H1 (cell line): ENCODE measurements at regions not wholly inside any gene's neighbourhood (a gene's known extent, or its start where the extent isn't known, plus 50 kb on each side); places are given as distances from the start of the nearest gene placed in this dataset.

Experiments used
- EP300 ChIP-seq, 2 experiments: IDR thresholded peaks; 1 replicate in 1 of 2; 2 replicates in 1 of 2; pipeline ENCODE4 v1.6.1; 2011 to 2012; ENCODE audit warnings: low read depth in 2 of 2, low read length in 2 of 2, mild to moderate bottlenecking in 2 of 2, borderline replicate concordance in 1 of 2, inconsistent platforms in 1 of 2, moderate library complexity in 1 of 2
- SIN3A ChIP-seq, 2 experiments: IDR thresholded peaks in 1 of 2; conservative IDR thresholded peaks in 1 of 2; 2 replicates each; pipeline ENCODE4 v1.6.1; 2011 to 2012; ENCODE audit warnings: low read length in 2 of 2, improper control_type of control experiment in 1 of 2, low read depth in 1 of 2, mild to moderate bottlenecking in 1 of 2

DNA sequence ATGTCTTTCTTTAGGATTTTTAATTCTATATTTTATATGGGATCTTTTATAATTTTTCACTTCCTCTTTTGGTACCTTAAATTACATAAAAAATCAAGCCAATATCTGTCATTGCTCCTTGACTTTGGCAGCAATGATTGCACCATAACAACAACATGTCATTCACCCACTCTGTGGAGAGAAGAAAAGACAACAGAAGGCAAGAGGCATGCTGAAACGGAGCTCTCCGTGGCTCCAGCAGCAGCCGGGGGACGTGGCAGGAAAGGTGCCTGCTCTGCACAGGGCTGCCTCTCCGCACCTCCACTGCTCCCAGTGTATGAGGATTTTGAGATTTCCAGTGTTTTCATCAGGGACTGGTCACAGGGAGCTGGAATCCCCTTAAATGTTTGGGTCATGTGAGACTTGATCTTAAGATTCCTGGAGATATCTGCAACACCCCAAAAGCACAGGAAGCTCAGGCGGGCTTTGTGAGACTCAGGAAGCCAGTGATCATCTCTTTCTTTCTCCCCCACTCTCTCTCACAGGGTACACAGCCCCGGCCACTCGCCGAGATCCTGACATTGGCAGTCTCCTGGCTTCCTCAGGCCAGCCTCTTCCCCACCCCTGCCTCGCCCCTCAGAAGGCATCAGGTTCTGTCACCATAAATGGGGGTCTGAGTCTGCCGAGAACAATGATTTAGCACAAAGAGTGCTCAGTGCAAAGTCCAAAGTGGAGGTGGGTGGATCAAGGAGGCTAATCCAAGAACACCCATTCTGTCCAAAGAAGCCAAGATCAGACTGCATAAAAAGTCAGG, 74.6 kb downstream of the ACTL7B start (continued):
- TF ChIP-seq EP300 (IDR thresholded peaks at IDR 0.05; ENCODE audit: borderline replicate concordance in 1 of 2, low read depth in 2 of 2, low read length in 2 of 2) = no peak
- TF ChIP-seq SIN3A (conservative IDR thresholded peaks at IDR 0.05 in 1 of 2, IDR thresholded peaks at IDR 0.05 in 1 of 2; ENCODE audit: low read depth in 1 of 2, low read length in 2 of 2) = no peak
